A673 (cell line): ENCODE measurements at regions not wholly inside any gene's neighbourhood (a gene's known extent, or its start where the extent isn't known, plus 50 kb on each side); places are given as distances from the start of the nearest gene placed in this dataset.

ENCODE experiments used
- BruUV-seq: library from RNA; stranded (reverse); fragments of 400-500 nt; replicated peaks from 2 replicates; lab custom pipeline; 2021; lab: Mats Ljungman, UMichigan
- CTCF ChIA-PET: fragments of 300-600 bp; sonication (Branson Sonifier 250); formaldehyde crosslinking; loops from one replicate; lab custom pipeline; 2022; ENCODE audit warnings: antibody characterized with exemption; lab: Charles Lee
- POLR2A ChIA-PET: fragments of 300-600 bp; sonication (Branson Sonifier 250); formaldehyde crosslinking; loops from one replicate; lab custom pipeline; 2022; ENCODE audit warnings: antibody characterized with exemption; ENCODE audit not compliant: low non-redundant PET; lab: Charles Lee
- DNase-seq: peaks from one replicate; pipeline ENCODE4 v3.0.0-alpha.2; 2015; ENCODE audit warnings: low spot score
- H3K27ac ChIP-seq: fragments of 200-600 bp; sonication (generic); 2 replicates; pipeline ENCODE4 v1.5.1; 2016; ENCODE audit warnings: mixed run types, low read depth, mild to moderate bottlenecking, mixed read lengths, antibody characterized with exemption, low read length; ENCODE audit not compliant: poor library complexity, severe bottlenecking
- H3K27me3 ChIP-seq: fragments of 200-600 bp; sonication (generic); replicated peaks from 2 replicates; pipeline ENCODE4 v1.6.1; 2017; ENCODE audit warnings: mixed run types, low read depth, mild to moderate bottlenecking, mixed read lengths, antibody characterized with exemption, low read length; ENCODE audit not compliant: insufficient read depth, poor library complexity
- H3K36me3 ChIP-seq: fragments of 200-600 bp; sonication (generic); 2 replicates; pipeline ENCODE4 v1.6.1; 2016; ENCODE audit warnings: mixed run types, mild to moderate bottlenecking, mixed read lengths, antibody characterized with exemption, low read length; ENCODE audit not compliant: insufficient read depth, poor library complexity, severe bottlenecking
- H3K4me1 ChIP-seq: fragments of 200-600 bp; sonication (generic); 2 replicates; pipeline ENCODE4 v1.6.1; 2017; ENCODE audit warnings: mixed run types, mild to moderate bottlenecking, mixed read lengths, antibody characterized with exemption, low read length; ENCODE audit not compliant: insufficient read depth, poor library complexity, severe bottlenecking
- H3K4me3 ChIP-seq: fragments of 200-600 bp; sonication (generic); 2 replicates; pipeline ENCODE4 v1.5.1; 2016; ENCODE audit warnings: low read depth, mixed run types, mild to moderate bottlenecking, mixed read lengths, low read length; ENCODE audit not compliant: poor library complexity, severe bottlenecking
- H3K9me3 ChIP-seq: fragments of 200-600 bp; sonication (generic); 2 replicates; pipeline ENCODE4 v1.6.1; 2016; ENCODE audit warnings: mixed run types, low read depth, mild to moderate bottlenecking, mixed read lengths, antibody characterized with exemption, low read length; ENCODE audit not compliant: poor library complexity, severe bottlenecking
- EZH2 ChIP-seq: fragments of 200-600 bp; sonication (generic); IDR thresholded peaks from 2 replicates; pipeline ENCODE4 v1.6.1; 2017; ENCODE audit warnings: borderline replicate concordance, low read depth, mild to moderate bottlenecking, mixed read lengths, antibody characterized with exemption, low read length; ENCODE audit not compliant: poor library complexity, severe bottlenecking
- intact Hi-C: fragments of 100-400 bp; cut with micrococcal nuclease; formaldehyde crosslinking; loops from one replicate; pipeline ENCODE4 v1.10.0; 2022; ENCODE audit not compliant: unreplicated experiment
- TF ChIP-seq, protein P1 (sequence below): fragments of 300-800, 200-600 bp; sonication (generic); conservative IDR thresholded peaks from 2 replicates; pipeline ENCODE4 v1.5.1; 2017; ENCODE audit warnings: low read depth, mild to moderate bottlenecking, antibody characterized with exemption, low read length, moderate library complexity, mixed read lengths

- POLR2A ChIA-PET, result no interaction called here
These were observed 865.9 kb upstream of the VRK2 start for GRCh38 chr2:57180678-57181077.

GRCh38 chr2:57181315-57182038 lies 865.1 kb upstream of the VRK2 start:
- H3K27me3 ChIP-seq, result no peaks in the 10 kb centered on the region
- ChIA-PET POLR2A (no interaction called here), CTCF (no interaction called here)
- no peak for DNase-seq
- intact Hi-C loops, result no loop called here
- no peaks in the 10 kb centered on the region for H3K9me3 ChIP-seq
- TF ChIP-seq, protein P1, sequence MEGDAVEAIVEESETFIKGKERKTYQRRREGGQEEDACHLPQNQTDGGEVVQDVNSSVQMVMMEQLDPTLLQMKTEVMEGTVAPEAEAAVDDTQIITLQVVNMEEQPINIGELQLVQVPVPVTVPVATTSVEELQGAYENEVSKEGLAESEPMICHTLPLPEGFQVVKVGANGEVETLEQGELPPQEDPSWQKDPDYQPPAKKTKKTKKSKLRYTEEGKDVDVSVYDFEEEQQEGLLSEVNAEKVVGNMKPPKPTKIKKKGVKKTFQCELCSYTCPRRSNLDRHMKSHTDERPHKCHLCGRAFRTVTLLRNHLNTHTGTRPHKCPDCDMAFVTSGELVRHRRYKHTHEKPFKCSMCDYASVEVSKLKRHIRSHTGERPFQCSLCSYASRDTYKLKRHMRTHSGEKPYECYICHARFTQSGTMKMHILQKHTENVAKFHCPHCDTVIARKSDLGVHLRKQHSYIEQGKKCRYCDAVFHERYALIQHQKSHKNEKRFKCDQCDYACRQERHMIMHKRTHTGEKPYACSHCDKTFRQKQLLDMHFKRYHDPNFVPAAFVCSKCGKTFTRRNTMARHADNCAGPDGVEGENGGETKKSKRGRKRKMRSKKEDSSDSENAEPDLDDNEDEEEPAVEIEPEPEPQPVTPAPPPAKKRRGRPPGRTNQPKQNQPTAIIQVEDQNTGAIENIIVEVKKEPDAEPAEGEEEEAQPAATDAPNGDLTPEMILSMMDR, result no peak
- no peak for TF ChIP-seq EZH2
- H3K27ac ChIP-seq, result no peak overlapping the region
- no TSS peak for BruUV-seq
- no peaks in the 10 kb centered on the region for H3K36me3 ChIP-seq
- H3K4me3 ChIP-seq, result no peak overlapping the region
- no peaks in the 10 kb centered on the region for H3K4me1 ChIP-seq

More at GRCh38 chr2:57180678-57181077, 865.9 kb upstream of the VRK2 start:
- no TSS peak for BruUV-seq
- intact Hi-C loops, result no loop called here
- Histone ChIP-seq H3K27me3 (no peaks in the 10 kb centered on the region), H3K9me3 (no peaks in the 10 kb centered on the region), H3K27ac (no peak overlapping the region), H3K4me1 (no peaks in the 10 kb centered on the region), H3K4me3 (no peak overlapping the region), H3K36me3 (no peaks in the 10 kb centered on the region)
- CTCF ChIA-PET, result no interaction called here
- TF ChIP-seq, protein P1, result no peak
- TF ChIP-seq EZH2, result no peak
- no peak for DNase-seq

GRCh38 chr2:57182916-57183315 lies 863.7 kb upstream of the VRK2 start:
- CTCF ChIA-PET, result no interaction called here
- Histone ChIP-seq H3K4me1 (no peaks in the 10 kb centered on the region), H3K9me3 (no peaks in the 10 kb centered on the region), H3K4me3 (no peak overlapping the region), H3K27me3 (no peaks in the 10 kb centered on the region), H3K27ac (no peak overlapping the region), H3K36me3 (no peaks in the 10 kb centered on the region)
- BruUV-seq, result no TSS peak
- intact Hi-C loops, result no loop called here
- TF ChIP-seq EZH2, result no peak
- TF ChIP-seq, protein P1, result no peak
- DNase-seq, result no peak
- POLR2A ChIA-PET, result no interaction called here
